Lower leg skin (tissue), 4 donors: ENCODE measurements at regions not wholly inside any gene's neighbourhood (a gene's known extent, or its start where the extent isn't known, plus 50 kb on each side); places are given as distances from the start of the nearest gene placed in this dataset.

ENCODE experiments used
- DNase-seq, 2 donors: peaks; one replicate each; pipeline ENCODE4 v3.0.0-alpha.2; 2019; ENCODE audit warnings: low spot score in 2 of 2
- H3K4me3 ChIP-seq: fragments of 200-600 bp; sonication (generic); 2 replicates; pipeline ENCODE4 v1.5.1; 2017; ENCODE audit warnings: mild to moderate bottlenecking, low read depth; ENCODE audit not compliant: poor library complexity, severe bottlenecking
- POLR2A ChIP-seq, 2 donors: fragments of 450-650 bp; IDR thresholded peaks; one replicate each; pipeline ENCODE4 v1.6.1; 2016 to 2017; ENCODE audit warnings: antibody characterized with exemption in 2 of 2, mild to moderate bottlenecking in 1 of 2, moderate library complexity in 1 of 2
- WGBS, 2 donors: methylation state at CpG; one replicate each; pipeline ENCODE4 v1.1.5; 2018; 5-methylcytosine and 5-hydroxymethylcytosine counted together
- intact Hi-C: fragments of 100-400 bp; cut with DNase I; formaldehyde crosslinking; loops from one replicate; pipeline ENCODE4 v1.15.0; 2023; ENCODE audit warnings: low total_unique reads
- TF ChIP-seq, protein P1 (sequence below), 3 donors: fragments of 450-650 bp; IDR thresholded peaks; one replicate each; pipeline ENCODE4 v1.5.1; 2016; ENCODE audit warnings: antibody characterized with exemption in 3 of 3, mild to moderate bottlenecking in 3 of 3, moderate library complexity in 2 of 3

- WGBS, 2 donors: 2 to 4% methylated on average over 6 of the region's 6 CpGs
- intact Hi-C loops: loop anchor here (10.0 kb wide), 1 partner anchor 508 kb away; no protein-coding TSS in a partner anchor
- TF ChIP-seq, protein P1, sequence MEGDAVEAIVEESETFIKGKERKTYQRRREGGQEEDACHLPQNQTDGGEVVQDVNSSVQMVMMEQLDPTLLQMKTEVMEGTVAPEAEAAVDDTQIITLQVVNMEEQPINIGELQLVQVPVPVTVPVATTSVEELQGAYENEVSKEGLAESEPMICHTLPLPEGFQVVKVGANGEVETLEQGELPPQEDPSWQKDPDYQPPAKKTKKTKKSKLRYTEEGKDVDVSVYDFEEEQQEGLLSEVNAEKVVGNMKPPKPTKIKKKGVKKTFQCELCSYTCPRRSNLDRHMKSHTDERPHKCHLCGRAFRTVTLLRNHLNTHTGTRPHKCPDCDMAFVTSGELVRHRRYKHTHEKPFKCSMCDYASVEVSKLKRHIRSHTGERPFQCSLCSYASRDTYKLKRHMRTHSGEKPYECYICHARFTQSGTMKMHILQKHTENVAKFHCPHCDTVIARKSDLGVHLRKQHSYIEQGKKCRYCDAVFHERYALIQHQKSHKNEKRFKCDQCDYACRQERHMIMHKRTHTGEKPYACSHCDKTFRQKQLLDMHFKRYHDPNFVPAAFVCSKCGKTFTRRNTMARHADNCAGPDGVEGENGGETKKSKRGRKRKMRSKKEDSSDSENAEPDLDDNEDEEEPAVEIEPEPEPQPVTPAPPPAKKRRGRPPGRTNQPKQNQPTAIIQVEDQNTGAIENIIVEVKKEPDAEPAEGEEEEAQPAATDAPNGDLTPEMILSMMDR (IDR thresholded peaks at IDR 0.05): no peak
- no peak for TF ChIP-seq POLR2A (IDR thresholded peaks at IDR 0.05)
- H3K4me3 ChIP-seq: no peak overlapping the region
- DNase-seq: no peak
Measured at GRCh38 chr20:22312744-22313346, 271.5 kb downstream of the FOXA2 start.

GRCh38 chr20:22308934-22309333 lies 275.4 kb downstream of the FOXA2 start:
- no peak for DNase-seq
- TF ChIP-seq POLR2A (IDR thresholded peaks at IDR 0.05): no peak
- TF ChIP-seq, protein P1 (IDR thresholded peaks at IDR 0.05): no peak
- H3K4me3 ChIP-seq: no peak overlapping the region
- 90 to 93% methylated on average over 1 of the region's 1 CpG for WGBS, 2 donors
- intact Hi-C loops: no loop called here

DNA sequence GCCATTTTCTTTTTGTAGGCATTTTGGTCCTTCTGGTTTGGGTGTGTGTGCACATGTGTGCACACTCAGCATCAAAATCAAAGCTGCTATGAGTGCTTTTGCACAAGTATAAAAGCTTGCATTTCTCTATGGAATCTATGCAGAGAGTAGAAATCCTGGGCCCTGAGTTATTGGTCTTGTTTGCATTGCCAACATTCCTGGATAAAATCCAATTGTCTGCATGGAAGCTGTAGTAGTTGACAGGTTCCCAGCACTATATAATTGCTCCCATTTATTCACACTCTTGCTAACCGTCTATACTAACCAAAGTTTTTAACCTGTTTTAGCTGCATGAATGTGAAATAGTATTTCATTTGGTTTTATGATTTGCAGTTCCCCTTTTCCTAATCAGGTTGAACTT lies 277.0 kb downstream of the FOXA2 start:
- TF ChIP-seq, protein P1 (IDR thresholded peaks at IDR 0.05): no peak
- no peak for TF ChIP-seq POLR2A (IDR thresholded peaks at IDR 0.05)
- WGBS, 2 donors: 18 to 32% methylated on average over 1 of the region's 1 CpG
- no peak for DNase-seq
- intact Hi-C loops: no loop called here
- no peak overlapping the region for H3K4me3 ChIP-seq

- no peak for DNase-seq
- intact Hi-C loops: no loop called here
- whole genome bisulfite sequencing, 2 donors: 70 to 79% methylated on average over 2 of the region's 2 CpGs
- TF ChIP-seq POLR2A (IDR thresholded peaks at IDR 0.05): no peak
- TF ChIP-seq, protein P1 (IDR thresholded peaks at IDR 0.05): no peak
- H3K4me3 ChIP-seq: no peak overlapping the region
Measured at GRCh38 chr20:22305381-22305780, 279.0 kb downstream of the FOXA2 start.

- TF ChIP-seq POLR2A (IDR thresholded peaks at IDR 0.05): no peak
- TF ChIP-seq, protein P1 (IDR thresholded peaks at IDR 0.05): no peak
- no peak overlapping the region for H3K4me3 ChIP-seq
- intact Hi-C loops: no loop called here
Measured at GRCh38 chr20:22303523-22303922, 280.8 kb downstream of the FOXA2 start.

DNA sequence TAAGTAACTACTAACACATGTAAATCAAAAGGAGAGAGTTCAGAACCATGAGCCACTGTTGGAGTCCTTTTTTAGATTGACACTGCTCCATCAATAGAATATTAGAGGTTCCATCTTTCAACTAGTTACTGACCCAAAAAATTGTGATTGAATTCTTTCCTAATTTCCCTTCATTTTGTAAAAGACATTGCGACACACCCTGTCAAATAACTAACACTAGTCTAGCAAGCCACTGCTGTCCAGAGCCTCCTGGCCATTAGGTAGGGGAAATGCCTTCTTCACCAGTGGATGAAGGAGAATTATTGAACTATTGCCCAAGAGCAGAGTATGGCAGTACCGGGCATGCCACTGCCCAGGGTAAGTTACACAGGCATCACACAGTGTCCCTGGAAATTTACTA lies 282.3 kb downstream of the FOXA2 start:
- intact Hi-C loops: no loop called here
- no peak overlapping the region for H3K4me3 ChIP-seq
- DNase-seq: no peak
- 91 to 97% methylated on average over 2 of the region's 2 CpGs for WGBS, 2 donors
- TF ChIP-seq POLR2A (IDR thresholded peaks at IDR 0.05): no peak
- TF ChIP-seq, protein P1 (IDR thresholded peaks at IDR 0.05): no peak

More at GRCh38 chr20:22303523-22303922, 280.8 kb downstream of the FOXA2 start:
- 74 to 81% methylated on average over 3 of the region's 3 CpGs for WGBS, 2 donors
- no peak for DNase-seq
